LNCaP clone FGC (cell line): ENCODE measurements at regions not wholly inside any gene's neighbourhood (a gene's known extent, or its start where the extent isn't known, plus 50 kb on each side); places are given as distances from the start of the nearest gene placed in this dataset.
"Not testable (repeated sequence)": the region's sequence is repeated elsewhere in the genome, so short reads cannot be mapped to it uniquely, and the experiment has no call there.

Source experiments
- DNase-seq: peaks from one replicate; pipeline ENCODE4 v3.0.0-alpha.2; 2011; ENCODE audit warnings: low read depth
- H3K4me3 ChIP-seq: 2 replicates; pipeline ENCODE4 v1.5.1; 2011; ENCODE audit warnings: mild to moderate bottlenecking, low read depth, low read length, control low read depth
- TF ChIP-seq, protein P1 (sequence below): IDR thresholded peaks from 2 replicates; pipeline ENCODE4 v1.5.1; 2012; ENCODE audit warnings: mild to moderate bottlenecking; ENCODE audit not compliant: control insufficient read depth, insufficient read depth; ENCODE audit errors: extremely low read depth

GRCh38 chr10:78415111-78415510 is 381.4 kb downstream of the RPS24 start:
- no peak overlapping the region for H3K4me3 ChIP-seq
- TF ChIP-seq, protein P1, sequence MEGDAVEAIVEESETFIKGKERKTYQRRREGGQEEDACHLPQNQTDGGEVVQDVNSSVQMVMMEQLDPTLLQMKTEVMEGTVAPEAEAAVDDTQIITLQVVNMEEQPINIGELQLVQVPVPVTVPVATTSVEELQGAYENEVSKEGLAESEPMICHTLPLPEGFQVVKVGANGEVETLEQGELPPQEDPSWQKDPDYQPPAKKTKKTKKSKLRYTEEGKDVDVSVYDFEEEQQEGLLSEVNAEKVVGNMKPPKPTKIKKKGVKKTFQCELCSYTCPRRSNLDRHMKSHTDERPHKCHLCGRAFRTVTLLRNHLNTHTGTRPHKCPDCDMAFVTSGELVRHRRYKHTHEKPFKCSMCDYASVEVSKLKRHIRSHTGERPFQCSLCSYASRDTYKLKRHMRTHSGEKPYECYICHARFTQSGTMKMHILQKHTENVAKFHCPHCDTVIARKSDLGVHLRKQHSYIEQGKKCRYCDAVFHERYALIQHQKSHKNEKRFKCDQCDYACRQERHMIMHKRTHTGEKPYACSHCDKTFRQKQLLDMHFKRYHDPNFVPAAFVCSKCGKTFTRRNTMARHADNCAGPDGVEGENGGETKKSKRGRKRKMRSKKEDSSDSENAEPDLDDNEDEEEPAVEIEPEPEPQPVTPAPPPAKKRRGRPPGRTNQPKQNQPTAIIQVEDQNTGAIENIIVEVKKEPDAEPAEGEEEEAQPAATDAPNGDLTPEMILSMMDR, result no peak
- no peak for DNase-seq

DNA sequence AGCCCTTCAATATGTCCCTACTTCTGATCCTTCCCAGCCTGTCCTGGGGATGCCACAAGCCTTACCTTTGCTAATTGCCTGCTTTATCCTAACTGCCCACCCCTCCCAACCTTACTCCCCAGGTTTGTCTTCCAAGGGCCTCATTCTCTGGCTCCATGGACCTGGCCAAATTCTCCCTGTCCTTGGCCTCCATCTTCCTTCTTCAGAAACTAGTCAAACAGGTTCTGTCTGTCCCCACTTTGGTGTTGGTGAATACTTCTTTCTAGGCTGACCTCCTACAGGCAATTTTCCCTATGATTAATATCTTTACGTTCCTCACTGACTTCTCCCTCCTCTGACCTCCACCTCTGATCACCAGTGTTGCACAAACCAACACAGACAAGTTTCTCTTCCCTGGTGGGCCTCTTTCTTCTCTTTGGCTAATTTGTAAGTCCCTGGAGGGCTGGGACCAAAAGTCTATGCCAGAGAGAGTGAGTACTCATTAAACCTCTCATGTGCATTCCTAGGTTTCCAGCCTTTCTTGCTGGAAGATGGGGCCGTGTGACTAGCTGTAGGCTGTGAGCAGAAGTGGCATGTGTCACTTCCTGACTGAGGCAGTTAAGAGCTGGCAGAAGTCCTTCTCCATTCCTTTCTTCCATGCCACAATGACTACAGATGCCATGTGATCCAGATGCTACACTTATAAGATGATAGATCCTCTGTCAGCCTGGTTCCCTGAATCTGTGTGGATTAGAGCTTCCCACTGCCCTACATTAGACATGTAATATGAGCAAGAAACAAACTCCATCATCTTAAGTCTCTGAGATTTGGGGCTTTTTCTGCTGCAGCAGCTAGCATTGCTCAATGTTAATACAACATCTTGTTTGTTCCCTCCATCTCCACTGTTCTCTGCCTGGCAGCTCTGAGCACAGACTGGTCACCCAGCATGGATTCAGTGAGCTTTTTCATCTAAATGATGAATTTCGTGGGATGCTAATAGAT is 382.7 kb downstream of the RPS24 start:
- no peak overlapping the region for H3K4me3 ChIP-seq
- TF ChIP-seq, protein P1, result no peak
- no peak for DNase-seq

DNA sequence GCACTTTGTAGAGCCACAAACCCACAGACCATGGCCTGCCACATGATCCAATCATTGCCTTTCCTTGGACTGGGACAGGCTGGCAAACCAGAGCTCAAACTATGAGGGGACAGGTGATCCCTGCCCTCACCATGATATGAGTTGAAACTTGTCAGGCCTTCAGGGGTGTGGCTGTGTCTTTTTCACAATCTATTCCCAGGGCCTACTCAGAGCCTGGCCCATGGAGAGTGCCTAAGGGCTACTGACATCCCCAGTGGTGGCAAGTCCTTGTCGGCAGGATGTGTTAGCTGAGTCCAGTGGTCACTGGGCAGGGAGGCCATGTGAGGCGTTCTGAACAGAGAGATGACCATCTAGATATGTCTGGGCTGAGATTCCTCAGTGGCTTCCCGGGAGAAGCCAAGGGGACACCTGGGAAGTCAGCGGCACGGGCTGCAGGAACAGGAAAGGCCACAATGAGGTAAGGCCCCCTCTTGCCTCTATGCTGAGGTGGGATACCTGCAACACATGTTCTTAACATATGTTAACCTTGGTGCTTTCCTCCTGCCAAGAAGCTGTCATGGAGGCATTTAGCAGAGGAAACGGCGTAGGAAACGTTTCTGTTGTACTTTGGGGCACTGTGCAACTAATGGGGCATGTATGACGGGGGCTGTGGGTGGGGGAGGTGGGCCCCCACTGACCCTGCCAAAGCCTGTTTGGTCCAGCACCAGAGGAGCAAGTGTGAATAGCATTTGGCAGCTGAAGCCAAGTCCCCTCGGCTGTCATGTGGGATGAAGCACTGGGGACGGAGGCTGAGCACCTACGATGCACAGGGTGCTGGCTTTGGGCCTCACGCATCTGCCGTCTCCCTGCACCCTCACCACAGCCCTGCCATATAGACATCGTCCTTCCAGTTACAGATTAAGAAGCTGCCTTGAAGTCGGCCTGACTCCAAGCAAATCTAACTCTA is 384.0 kb downstream of the RPS24 start:
- TF ChIP-seq, protein P1, result no peak
- no peak overlapping the region for H3K4me3 ChIP-seq
- DNase-seq, result no peak

DNA sequence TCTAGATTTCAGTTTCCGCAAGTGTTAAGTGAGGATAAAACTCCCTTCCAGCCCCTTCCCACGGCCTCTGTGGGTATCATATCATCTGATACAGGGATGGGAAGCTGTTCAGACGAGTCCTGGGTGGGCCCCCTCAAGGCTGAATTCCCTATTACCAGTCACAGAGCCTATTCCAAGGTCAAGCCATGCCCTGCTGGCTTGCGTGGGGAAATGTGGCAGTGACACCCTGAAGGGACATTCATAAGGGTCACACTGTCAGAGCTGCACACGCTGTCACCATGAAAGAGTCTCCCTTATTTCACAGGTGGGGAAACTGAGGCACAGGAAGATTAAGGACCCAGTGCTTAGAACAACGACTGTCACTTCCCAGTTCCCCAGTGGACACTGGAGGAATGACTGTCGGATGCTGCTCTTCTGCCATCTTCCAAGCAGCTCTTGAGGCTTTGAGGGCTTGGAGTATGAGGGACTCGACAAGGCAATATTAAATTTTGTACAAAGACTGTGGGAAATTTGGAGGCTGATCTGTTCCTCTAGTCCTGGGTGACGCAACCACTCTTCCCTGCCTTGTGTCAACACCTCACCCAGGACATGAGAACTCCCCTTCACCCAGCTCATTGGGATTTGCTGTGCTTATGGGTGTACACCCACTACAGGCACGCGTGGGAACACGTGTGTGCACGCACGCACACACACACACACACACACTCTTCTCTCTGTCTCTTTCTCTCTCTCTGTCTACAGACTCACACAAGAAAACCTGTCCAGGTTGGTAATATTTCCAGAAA is 386.0 kb downstream of the RPS24 start:
- H3K4me3 ChIP-seq, result no peak overlapping the region
- no peak for DNase-seq
- TF ChIP-seq, protein P1, result no peak

DNA sequence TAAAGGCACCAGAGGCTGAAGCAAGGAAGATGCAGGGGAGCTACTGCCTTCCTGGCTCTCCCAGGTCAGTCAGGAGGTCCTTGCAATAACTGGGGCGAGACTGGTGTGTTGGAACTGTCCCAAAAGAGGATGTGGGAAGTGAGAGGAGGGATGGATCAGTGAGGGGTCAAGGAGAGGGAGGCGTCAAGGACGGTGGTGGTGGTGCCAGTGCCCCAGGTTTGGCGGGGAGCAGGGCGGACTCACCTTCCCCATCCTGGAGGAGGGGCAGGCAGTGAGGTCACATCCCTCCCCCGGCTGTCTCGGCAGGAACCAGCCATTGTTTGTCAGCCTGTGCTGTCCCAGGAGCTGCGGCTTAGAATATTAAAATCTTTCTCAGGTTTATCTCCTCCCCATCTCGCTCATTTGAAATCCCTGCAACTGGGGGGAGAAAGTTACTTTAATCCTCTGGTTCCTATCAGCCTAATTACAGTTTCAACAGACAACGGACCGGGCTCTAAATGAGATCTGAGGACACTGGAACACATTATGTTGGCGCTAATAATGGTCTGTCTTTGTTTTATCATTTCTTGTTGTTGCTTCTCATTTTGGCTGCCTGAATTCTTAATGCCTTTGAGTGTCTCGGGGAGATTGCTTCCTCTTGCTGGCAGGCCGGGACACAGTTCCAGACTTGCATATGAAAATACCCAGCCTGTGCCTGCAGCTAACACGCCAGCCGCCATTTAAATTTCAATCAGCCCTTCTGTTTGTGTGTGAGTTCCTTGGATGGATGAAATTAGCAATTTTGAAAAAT is 387.5 kb downstream of the RPS24 start:
- no peak for DNase-seq
- TF ChIP-seq, protein P1, result no peak
- H3K4me3 ChIP-seq, result no peak overlapping the region

DNA sequence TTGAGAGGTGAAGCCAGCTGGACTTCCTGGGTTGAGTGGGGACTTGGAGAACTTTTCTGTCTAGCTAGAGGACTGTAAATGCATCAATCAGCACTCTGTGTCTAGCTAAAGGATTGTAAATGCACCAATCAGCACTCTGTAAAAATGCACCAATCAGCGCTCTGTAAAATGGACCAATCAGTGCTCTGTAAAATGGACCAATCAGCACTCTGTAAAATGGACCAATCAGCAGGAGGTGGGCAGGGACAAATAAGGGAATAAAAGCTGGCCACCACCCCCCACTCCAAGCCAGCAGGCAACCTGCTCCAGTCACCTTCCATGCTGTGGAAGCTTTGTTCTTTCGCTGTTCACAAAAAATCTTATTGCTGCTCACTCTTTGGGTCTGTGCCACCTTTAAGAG is 390.4 kb downstream of the RPS24 start:
- H3K4me3 ChIP-seq, DNase-seq: not testable (repeated sequence)
